ENCODE measurements at regions not wholly inside any gene's neighbourhood (a gene's known extent, or its start where the extent isn't known, plus 50 kb on each side); places are given as distances from the start of the nearest gene placed in this dataset.
"Not testable (repeated sequence)": the region's sequence is repeated elsewhere in the genome, so short reads cannot be mapped to it uniquely, and the experiment has no call there.

GRCh38 chr5:35561396-35561795 lies 56.3 kb upstream of the SPEF2 start:
- DNase-seq, result no peak

GRCh38 chr5:35557748-35558147 lies 59.9 kb upstream of the SPEF2 start:
- no peak for DNase-seq

GRCh38 chr5:35557199-35557598 lies 60.5 kb upstream of the SPEF2 start:
- DNase-seq, result no peak

- no peak for DNase-seq
Observed at GRCh38 chr5:35554016-35554415, 63.6 kb upstream of the SPEF2 start.

GRCh38 chr5:35545190-35545589 lies 72.5 kb upstream of the SPEF2 start:
- DNase-seq, result no peak

GRCh38 chr5:35543408-35543807 lies 74.3 kb upstream of the SPEF2 start:
- no peak for DNase-seq

GRCh38 chr5:35540002-35540401 lies 77.7 kb upstream of the SPEF2 start:
- no peak for DNase-seq

- no peak for DNase-seq
Observed at GRCh38 chr5:35538198-35538931, 79.3 kb upstream of the SPEF2 start.

GRCh38 chr5:35533156-35533555 lies 84.5 kb upstream of the SPEF2 start:
- DNase-seq, result no peak

GRCh38 chr5:35531553-35531952 lies 86.1 kb upstream of the SPEF2 start:
- DNase-seq, result not testable (repeated sequence)

GRCh38 chr5:35518104-35518503 lies 99.6 kb upstream of the SPEF2 start:
- no peak for DNase-seq

- no peak for DNase-seq
Observed at GRCh38 chr5:35516271-35516670, 101.4 kb upstream of the SPEF2 start.

- DNase-seq, result no peak
Observed at GRCh38 chr5:35513612-35514011, 104.1 kb upstream of the SPEF2 start.

- no peak for DNase-seq
Observed at GRCh38 chr5:35502206-35502605, 115.5 kb upstream of the SPEF2 start.

- DNase-seq, result no peak
Observed at GRCh38 chr5:35488791-35489190, 128.9 kb upstream of the SPEF2 start.

- no peak for DNase-seq
Observed at GRCh38 chr5:35488055-35488454, 129.6 kb upstream of the SPEF2 start.

- DNase-seq, result no peak
Observed at GRCh38 chr5:35487233-35488025, 130.2 kb upstream of the SPEF2 start.

GRCh38 chr5:35485487-35485886 lies 132.2 kb upstream of the SPEF2 start:
- no peak for DNase-seq

GRCh38 chr5:35484241-35484640 lies 133.4 kb upstream of the SPEF2 start:
- no peak for DNase-seq

GRCh38 chr5:35483780-35484179 lies 133.9 kb upstream of the SPEF2 start:
- DNase-seq, result no peak

GRCh38 chr5:35483191-35483590 lies 134.5 kb upstream of the SPEF2 start:
- DNase-seq, result no peak

GRCh38 chr5:35482167-35482755 lies 135.4 kb upstream of the SPEF2 start:
- no peak for DNase-seq

GRCh38 chr5:35478856-35479682 lies 138.6 kb upstream of the SPEF2 start:
- DNase-seq, result no peak
